NCI-H2107 treated with DMSO at 0.1 percent for 48 hours (cell line): ENCODE measurements at regions not wholly inside any gene's neighbourhood (a gene's known extent, or its start where the extent isn't known, plus 50 kb on each side); places are given as distances from the start of the nearest gene placed in this dataset.

ENCODE experiments used
- DNase-seq: peaks from one replicate; lab custom pipeline; 2025; ENCODE audit not compliant: unreplicated experiment; lab: John Stamatoyannopoulos, UW

DNA sequence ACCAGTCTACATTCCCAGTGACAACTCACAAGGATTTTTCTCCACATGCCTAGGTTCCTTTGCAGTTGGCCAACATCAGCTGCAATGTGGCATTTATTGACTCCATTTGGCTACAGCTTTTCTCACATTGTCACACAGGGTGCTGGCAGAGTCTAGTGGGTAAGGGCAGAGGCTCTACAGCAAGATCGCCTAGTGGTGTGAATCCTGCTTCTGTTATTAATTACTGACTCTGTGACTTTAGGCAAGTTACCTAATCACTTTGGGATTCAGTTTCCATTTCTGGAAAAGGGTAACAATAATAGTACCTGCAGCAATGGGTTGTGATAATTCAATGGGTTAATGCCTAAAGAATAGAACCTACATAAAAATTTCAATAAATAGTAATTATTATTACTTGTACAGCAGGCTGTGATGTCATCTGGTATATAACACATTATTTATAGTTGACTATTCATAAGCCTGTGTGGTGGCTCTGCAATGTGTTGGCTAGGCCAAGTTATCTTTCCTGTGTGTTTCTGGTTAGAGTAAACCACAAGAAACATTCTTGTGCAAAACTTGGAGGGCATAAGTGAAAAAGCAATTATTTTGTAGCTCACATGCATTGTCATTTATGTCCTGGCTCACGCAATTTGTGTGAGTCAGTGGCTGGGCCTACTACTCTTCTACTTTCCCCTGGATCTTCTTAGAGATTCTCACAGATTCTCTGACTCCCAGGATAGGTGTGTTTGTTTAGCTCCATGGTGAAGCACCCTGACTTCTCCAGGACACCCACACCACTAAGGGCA is 59.5 kb downstream of the PTGS2 start:
- no peak for DNase-seq

GRCh38 chr1:186618401-186619170 is 61.6 kb downstream of the PTGS2 start:
- DNase-seq = peak; percentile 3

GRCh38 chr1:186617926-186618325 is 62.3 kb downstream of the PTGS2 start:
- no peak for DNase-seq

- DNase-seq = no peak
Observed at GRCh38 chr1:186616511-186616910, 63.7 kb downstream of the PTGS2 start.

- no peak for DNase-seq
Observed at GRCh38 chr1:186615332-186615731, 64.9 kb downstream of the PTGS2 start.

GRCh38 chr1:186611156-186611555 is 69.1 kb downstream of the PTGS2 start:
- DNase-seq = no peak

DNA sequence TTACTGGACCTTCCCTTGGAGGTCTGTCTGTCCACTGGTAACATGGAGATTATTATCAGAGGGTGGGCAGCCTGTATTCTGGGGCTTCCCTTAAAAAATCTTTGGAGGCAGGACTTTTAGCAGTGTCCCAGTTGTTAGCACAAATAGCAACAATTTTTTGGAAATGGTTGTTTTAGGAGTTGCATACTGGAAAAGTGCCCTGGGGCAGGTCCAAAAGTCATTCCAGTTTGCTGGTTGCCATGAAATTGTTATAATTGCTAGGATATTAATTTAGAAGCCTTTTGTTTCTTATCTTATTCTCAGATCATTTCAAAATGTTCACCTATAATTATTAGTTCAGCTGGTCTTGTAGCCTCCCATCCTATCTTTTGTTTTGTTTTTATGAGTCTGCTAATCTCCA is 71.0 kb downstream of the PTGS2 start:
- no peak for DNase-seq

DNA sequence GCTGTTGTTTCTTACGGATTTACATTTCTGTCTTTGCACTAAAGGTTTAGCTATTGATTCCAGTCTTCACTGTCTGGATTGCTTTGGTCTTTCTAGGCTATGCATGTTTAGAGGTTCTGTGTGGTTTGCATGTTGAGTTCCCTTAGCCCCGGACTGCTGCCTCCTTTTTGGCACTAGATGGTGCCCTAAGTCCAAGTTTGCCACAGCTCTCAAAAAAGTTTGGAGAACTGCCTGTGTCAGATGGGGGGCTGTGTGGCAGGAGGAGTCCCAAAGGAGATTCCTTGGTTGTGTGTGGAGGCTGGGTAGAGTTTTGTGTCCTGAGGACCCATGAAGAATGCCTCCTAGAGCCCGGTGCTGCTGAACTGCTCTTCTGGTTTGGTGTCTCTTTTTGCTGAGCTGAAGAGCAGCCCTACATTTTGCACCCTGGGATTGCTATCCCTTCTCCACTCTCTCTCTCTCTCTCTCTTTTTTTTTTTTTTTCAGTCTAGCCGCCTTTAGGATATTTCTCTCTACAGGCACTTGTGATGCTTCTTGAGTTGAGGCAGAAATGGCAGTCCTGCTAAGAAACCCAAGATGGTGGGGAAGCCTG is 74.4 kb downstream of the PTGS2 start:
- DNase-seq = no peak

DNA sequence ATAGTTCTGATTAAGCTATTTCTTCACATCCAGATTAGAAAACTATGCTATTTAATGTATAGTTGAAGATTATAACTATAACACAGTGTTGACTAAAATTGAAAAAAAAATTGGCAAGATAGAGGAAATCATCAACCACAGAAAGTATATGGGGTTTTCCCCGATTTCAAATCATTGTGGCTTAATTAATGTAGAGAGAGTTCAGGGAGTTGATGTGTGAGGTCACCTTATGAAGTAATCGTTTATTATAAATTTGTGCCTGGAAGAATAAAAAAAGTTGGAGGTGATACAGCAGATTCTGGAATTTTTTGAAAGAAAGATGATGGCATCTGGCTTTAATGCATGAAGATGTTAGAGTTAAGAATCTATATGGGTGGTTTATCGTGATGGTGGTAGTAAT is 84.3 kb downstream of the PTGS2 start:
- no peak for DNase-seq

DNA sequence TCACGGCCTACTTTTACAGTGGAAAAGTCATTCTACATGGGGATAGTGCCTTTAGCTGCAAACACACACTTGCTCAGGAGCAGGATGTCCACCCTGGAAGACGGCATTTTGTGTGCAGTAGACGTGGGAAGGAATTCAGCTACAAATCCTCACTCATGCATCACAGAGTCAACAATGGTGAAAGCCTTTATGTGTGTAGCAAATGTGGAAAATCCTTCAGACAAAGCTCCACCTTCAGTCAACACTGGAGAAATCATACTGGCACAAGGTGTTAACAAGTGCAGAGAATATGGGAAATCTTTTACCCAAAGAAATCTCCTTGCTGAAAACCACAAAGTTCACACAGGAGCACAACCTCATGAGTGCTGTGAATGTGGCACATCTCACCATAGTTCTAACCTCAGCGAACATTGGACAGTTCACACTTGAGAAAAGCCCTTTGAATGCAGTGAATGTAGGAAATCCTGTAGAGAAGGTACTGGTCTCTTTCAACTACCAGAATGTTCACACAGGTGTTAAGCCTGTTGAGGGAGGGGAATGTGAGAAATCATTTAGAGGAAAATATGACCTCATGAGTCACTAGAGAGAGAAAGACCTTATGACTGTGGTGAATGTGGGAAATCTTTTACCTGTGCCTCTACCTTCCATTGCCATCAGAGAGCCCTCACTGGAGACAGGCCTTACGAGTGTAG is 101.8 kb downstream of the PTGS2 start:
- no peak for DNase-seq

DNA sequence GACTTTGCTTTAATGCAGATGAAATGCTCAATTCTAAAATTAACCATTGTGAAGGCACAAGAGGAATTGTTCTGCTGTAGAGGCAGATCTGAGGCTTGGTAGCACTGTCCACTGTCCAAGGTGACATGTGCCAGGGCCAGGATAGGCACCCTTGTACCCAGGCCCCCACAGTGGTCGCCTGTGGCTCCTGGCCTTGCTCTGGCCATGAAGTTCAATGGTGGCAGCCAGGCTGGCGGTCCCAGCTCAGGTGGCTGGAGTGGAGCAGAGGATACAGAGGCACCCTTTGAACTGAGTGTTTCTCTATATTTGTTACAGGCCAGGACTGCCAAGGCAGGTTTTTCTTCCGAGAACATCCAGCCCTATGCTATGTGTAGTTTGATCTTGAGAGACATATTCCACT is 102.6 kb downstream of the PTGS2 start:
- DNase-seq = no peak

- DNase-seq = peak; percentile 34
Observed at GRCh38 chr1:186577216-186577615, 103.0 kb downstream of the PTGS2 start.

DNA sequence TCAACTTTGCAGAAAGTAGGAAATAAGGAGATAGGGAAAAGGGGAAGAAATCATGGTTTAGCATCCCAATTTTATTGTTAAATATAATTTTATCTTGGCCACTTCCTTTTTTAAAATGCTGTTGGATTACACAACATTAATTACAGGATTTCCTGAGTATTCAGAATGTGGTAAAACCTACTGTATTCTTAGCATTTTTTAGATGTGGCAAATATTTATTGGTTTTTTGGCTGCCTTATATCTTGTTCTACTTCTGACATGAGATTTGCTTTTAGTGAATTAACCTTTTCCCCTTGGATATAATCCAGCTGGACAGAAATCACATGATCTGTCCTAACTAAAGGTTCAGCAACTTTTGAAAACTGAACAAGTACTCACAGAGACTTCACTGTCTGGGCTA is 104.9 kb downstream of the PTGS2 start:
- no peak for DNase-seq

GRCh38 chr1:186574926-186575325 is 105.3 kb downstream of the PTGS2 start:
- no peak for DNase-seq

- no peak for DNase-seq
Observed at GRCh38 chr1:186572509-186572908, 107.7 kb downstream of the PTGS2 start.

DNA sequence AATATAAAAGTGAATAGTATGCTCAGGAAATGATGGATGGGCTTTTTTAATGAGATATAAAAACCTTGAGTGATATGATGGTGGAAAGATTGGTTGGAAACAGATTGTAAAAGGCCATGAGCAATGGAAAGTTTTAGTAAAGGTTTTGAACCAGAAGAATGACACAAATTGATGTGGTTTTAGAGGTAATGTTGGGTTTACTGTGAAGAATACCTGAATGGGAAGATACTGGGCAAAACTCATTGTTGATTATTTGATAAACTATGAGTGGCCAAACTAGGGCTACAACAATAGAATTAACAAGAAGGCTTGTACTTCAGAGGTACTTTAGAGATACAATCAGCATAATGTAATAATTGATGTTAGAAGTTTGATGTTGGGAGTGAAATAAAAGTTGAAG is 108.5 kb downstream of the PTGS2 start:
- no peak for DNase-seq

- DNase-seq = no peak
Observed at GRCh38 chr1:186569856-186570255, 108.9 kb upstream of the PDC start.

DNA sequence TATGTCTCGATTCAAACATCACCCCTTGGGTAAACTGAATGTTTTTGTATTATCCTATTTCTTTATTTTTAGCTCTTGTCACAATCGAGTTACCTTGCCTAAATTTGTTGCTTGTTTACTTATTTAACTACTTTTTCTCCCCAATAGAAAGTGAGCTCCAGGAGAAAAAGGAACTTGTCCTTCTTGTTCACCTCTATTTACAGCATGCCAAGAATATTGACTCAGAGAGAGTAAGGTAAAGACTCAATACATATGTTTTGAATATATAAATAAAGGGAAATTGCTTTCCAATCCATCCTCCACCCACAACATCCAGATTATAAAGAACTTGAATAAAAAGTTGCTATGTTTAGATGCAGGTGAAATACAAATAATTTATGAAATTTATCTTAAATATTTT is 107.3 kb upstream of the PDC start:
- DNase-seq = no peak

GRCh38 chr1:186566140-186566855 is 105.4 kb upstream of the PDC start:
- no peak for DNase-seq

DNA sequence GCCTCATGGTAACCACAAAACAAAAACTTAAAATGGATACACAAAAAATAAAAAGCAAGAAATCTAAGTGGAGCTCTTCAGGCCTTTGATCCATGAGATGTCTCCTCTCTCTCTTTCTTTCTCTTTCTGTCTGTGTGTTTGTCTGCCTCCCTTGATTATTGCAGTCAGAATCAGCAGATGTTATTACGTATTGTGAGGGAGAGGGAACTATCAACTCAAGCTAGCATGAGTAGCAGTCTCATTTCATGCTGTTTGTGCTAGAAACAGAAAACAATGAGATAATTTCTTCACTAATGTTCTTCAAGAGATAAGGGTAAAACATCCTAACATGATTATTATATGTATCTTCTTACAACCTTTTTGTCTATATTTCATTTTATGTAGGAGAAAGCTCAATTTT is 103.7 kb upstream of the PDC start:
- DNase-seq = no peak

DNA sequence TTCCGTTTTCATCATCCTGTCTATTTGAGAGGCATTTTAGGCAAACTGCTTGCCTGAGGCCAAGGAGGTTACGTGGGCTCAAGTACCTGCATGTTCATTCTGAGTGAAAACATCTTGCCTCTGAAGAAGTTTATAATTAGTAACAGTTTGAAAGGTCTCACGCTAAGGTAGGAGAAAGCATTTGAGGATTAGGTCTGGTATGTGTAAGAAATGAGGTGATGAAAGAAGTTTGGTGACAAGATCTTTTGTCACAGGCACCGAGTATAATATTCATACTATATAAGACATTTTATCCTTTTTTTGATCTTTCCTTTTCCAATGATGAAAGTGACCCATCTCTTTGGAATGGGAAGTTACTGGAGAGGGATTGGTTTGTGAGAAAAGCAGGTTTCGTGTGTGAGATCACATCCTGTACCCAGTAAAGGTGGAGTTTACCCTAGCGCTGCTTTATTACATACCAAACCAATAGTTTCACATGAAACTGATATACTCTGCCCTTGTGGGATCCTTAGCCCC is 98.7 kb upstream of the PDC start:
- no peak for DNase-seq
